Amniotic stem cell (primary cell): ENCODE measurements at regions not wholly inside any gene's neighbourhood (a gene's known extent, or its start where the extent isn't known, plus 50 kb on each side); places are given as distances from the start of the nearest gene placed in this dataset.

ENCODE experiments used
- DNase-seq: peaks from one replicate; lab custom pipeline; 2025; lab: John Stamatoyannopoulos, UW

- no peak for DNase-seq
These were observed 462.0 kb downstream of the HS3ST3B1 start for GRCh38 chr17:14762736-14763479.

GRCh38 chr17:14760719-14761411, 460.0 kb downstream of the HS3ST3B1 start:
- DNase-seq: no peak

- DNase-seq: no peak
These were observed 459.3 kb downstream of the HS3ST3B1 start for GRCh38 chr17:14760212-14760611.

- no peak for DNase-seq
These were observed 458.4 kb downstream of the HS3ST3B1 start for GRCh38 chr17:14759325-14759724.

- DNase-seq: no peak
These were observed 455.6 kb downstream of the HS3ST3B1 start for GRCh38 chr17:14756479-14756878.

GRCh38 chr17:14755002-14755401, 454.1 kb downstream of the HS3ST3B1 start:
- DNase-seq: no peak

- no peak for DNase-seq
These were observed 452.5 kb downstream of the HS3ST3B1 start for GRCh38 chr17:14753383-14753782.

GRCh38 chr17:14752011-14752410, 451.1 kb downstream of the HS3ST3B1 start:
- no peak for DNase-seq

- DNase-seq: no peak
These were observed 450.0 kb downstream of the HS3ST3B1 start for GRCh38 chr17:14750866-14751265.

- DNase-seq: no peak
These were observed 448.4 kb downstream of the HS3ST3B1 start for GRCh38 chr17:14749269-14749668.

- no peak for DNase-seq
These were observed 447.3 kb downstream of the HS3ST3B1 start for GRCh38 chr17:14748036-14748710.

- DNase-seq: no peak
These were observed 446.7 kb downstream of the HS3ST3B1 start for GRCh38 chr17:14747603-14747950.

- no peak for DNase-seq
These were observed 446.1 kb downstream of the HS3ST3B1 start for GRCh38 chr17:14746822-14747602.

- no peak for DNase-seq
These were observed 444.7 kb downstream of the HS3ST3B1 start for GRCh38 chr17:14745541-14745940.

GRCh38 chr17:14744761-14745473, 444.0 kb downstream of the HS3ST3B1 start:
- no peak for DNase-seq

- DNase-seq: no peak
These were observed 440.6 kb downstream of the HS3ST3B1 start for GRCh38 chr17:14741491-14741890.

GRCh38 chr17:14739656-14740431, 439.0 kb downstream of the HS3ST3B1 start:
- no peak for DNase-seq

- DNase-seq: no peak
These were observed 437.7 kb downstream of the HS3ST3B1 start for GRCh38 chr17:14738652-14738988.

GRCh38 chr17:14737984-14738651, 437.2 kb downstream of the HS3ST3B1 start:
- peak; percentile 77 for DNase-seq

- no peak for DNase-seq
These were observed 435.8 kb downstream of the HS3ST3B1 start for GRCh38 chr17:14736631-14737030.
